ENCODE measurements at regions not wholly inside any gene's neighbourhood (a gene's known extent, or its start where the extent isn't known, plus 50 kb on each side); places are given as distances from the start of the nearest gene placed in this dataset.

- WGBS (ENCODE audit: extremely low coverage, insufficient coverage, insufficient read length) = no CpG with 5 or more reads among the region's 5 CpGs
- DNase-seq = no peak
- Histone ChIP-seq H3K27me3 (ENCODE audit: insufficient read depth, low read length) (no peaks in the 10 kb centered on the region), H3K14ac (ENCODE audit: low read length) (no peak overlapping the region), H3K4me3 (ENCODE audit: low read depth, low read length) (no peak overlapping the region), H2AFZ (ENCODE audit: insufficient read depth, low read length, poor library complexity) (no peak overlapping the region), H2AK5ac (ENCODE audit: low read length) (no peak overlapping the region), H2BK120ac (ENCODE audit: insufficient read depth, low read length, poor library complexity) (no peak overlapping the region), H2BK5ac (ENCODE audit: low read depth, low read length, poor library complexity) (no peak overlapping the region), H3K9me3 (ENCODE audit: insufficient read depth, low read depth, low read length) (peaks cover 3% of the 10 kb centered on the region), H3K4me1 (ENCODE audit: control insufficient read depth in 1 of 2, insufficient read depth in 2 of 2, low read length in 2 of 2) (peaks cover 5 to 11% of the 10 kb centered on the region in 2 experiments), H3K27ac (ENCODE audit: low read depth, low read length) (no peak overlapping the region), H3K79me2 (ENCODE audit: control insufficient read depth, insufficient read depth, low read length, poor library complexity) (no peaks in the 10 kb centered on the region), H4K91ac (ENCODE audit: low read depth, low read length) (no peak overlapping the region), H3K4ac (ENCODE audit: low read depth, low read length) (no peak overlapping the region), H2BK12ac (ENCODE audit: low read length) (no peak overlapping the region), H3K18ac (ENCODE audit: low read length) (no peak overlapping the region), H4K12ac (ENCODE audit: low read depth, low read length) (no peak overlapping the region), H3K4me2 (ENCODE audit: low read length) (no peak overlapping the region), H4K8ac (ENCODE audit: low read depth, low read length) (no peak overlapping the region), H3K36me3 (ENCODE audit: control insufficient read depth in 1 of 2, insufficient read depth in 2 of 2, low read length in 2 of 2) (no peaks in the 10 kb centered on the region), H3K79me1 (ENCODE audit: low read length) (no peaks in the 10 kb centered on the region), H3K9ac (ENCODE audit: low read length) (no peak overlapping the region), H3K23ac (ENCODE audit: low read length) (no peak overlapping the region)
Measured at GRCh38 chr11:92839450-92839849, 130.0 kb upstream of the MTNR1B start.

- no peak overlapping the region for H3K9ac ChIP-seq (ENCODE audit: low read length)
- no peak for DNase-seq
- no peak overlapping the region for H3K27ac ChIP-seq (ENCODE audit: low read depth, low read length)
- H4K91ac ChIP-seq (ENCODE audit: low read depth, low read length) = no peak overlapping the region
- H2AK5ac ChIP-seq (ENCODE audit: low read length) = no peak overlapping the region
- H3K4ac ChIP-seq (ENCODE audit: low read depth, low read length) = no peak overlapping the region
- H3K79me1 ChIP-seq (ENCODE audit: low read length) = no peaks in the 10 kb centered on the region
- no peaks in the 10 kb centered on the region for H3K79me2 ChIP-seq (ENCODE audit: control insufficient read depth, insufficient read depth, low read length, poor library complexity)
- no peaks in the 10 kb centered on the region for H3K36me3 ChIP-seq (ENCODE audit: control insufficient read depth in 1 of 2, insufficient read depth in 2 of 2, low read length in 2 of 2)
- no CpG with 5 or more reads among the region's 1 CpG for WGBS (ENCODE audit: extremely low coverage, insufficient coverage, insufficient read length)
- no peak overlapping the region for H3K4me3 ChIP-seq (ENCODE audit: low read depth, low read length)
- H3K9me3 ChIP-seq (ENCODE audit: insufficient read depth, low read depth, low read length) = peaks cover 4% of the 10 kb centered on the region
- no peak overlapping the region for H4K12ac ChIP-seq (ENCODE audit: low read depth, low read length)
- no peak overlapping the region for H3K18ac ChIP-seq (ENCODE audit: low read length)
- H2BK5ac ChIP-seq (ENCODE audit: low read depth, low read length, poor library complexity) = no peak overlapping the region
- peaks cover 5 to 11% of the 10 kb centered on the region in 2 experiments for H3K4me1 ChIP-seq (ENCODE audit: control insufficient read depth in 1 of 2, insufficient read depth in 2 of 2, low read length in 2 of 2)
- no peaks in the 10 kb centered on the region for H3K27me3 ChIP-seq (ENCODE audit: insufficient read depth, low read length)
- no peak overlapping the region for H4K8ac ChIP-seq (ENCODE audit: low read depth, low read length)
- H2BK120ac ChIP-seq (ENCODE audit: insufficient read depth, low read length, poor library complexity) = no peak overlapping the region
- H3K14ac ChIP-seq (ENCODE audit: low read length) = no peak overlapping the region
- no peak overlapping the region for H3K4me2 ChIP-seq (ENCODE audit: low read length)
- no peak overlapping the region for H3K23ac ChIP-seq (ENCODE audit: low read length)
- no peak overlapping the region for H2BK12ac ChIP-seq (ENCODE audit: low read length)
- no peak overlapping the region for H2AFZ ChIP-seq (ENCODE audit: insufficient read depth, low read length, poor library complexity)
Measured at GRCh38 chr11:92841719-92842118, 127.7 kb upstream of the MTNR1B start.

GRCh38 chr11:92843455-92843854 lies 126.0 kb upstream of the MTNR1B start:
- WGBS (ENCODE audit: extremely low coverage, insufficient coverage, insufficient read length) = no CpG with 5 or more reads among the region's 4 CpGs
- H3K4me3 ChIP-seq (ENCODE audit: low read depth, low read length) = no peak overlapping the region
- H2BK12ac ChIP-seq (ENCODE audit: low read length) = no peak overlapping the region
- no peak overlapping the region for H3K4me2 ChIP-seq (ENCODE audit: low read length)
- no peak overlapping the region for H2BK5ac ChIP-seq (ENCODE audit: low read depth, low read length, poor library complexity)
- H3K36me3 ChIP-seq (ENCODE audit: control insufficient read depth in 1 of 2, insufficient read depth in 2 of 2, low read length in 2 of 2) = no peaks in the 10 kb centered on the region
- H4K12ac ChIP-seq (ENCODE audit: low read depth, low read length) = no peak overlapping the region
- H3K14ac ChIP-seq (ENCODE audit: low read length) = no peak overlapping the region
- H3K18ac ChIP-seq (ENCODE audit: low read length) = no peak overlapping the region
- no peaks in the 10 kb centered on the region for H3K79me2 ChIP-seq (ENCODE audit: control insufficient read depth, insufficient read depth, low read length, poor library complexity)
- no peak overlapping the region for H4K8ac ChIP-seq (ENCODE audit: low read depth, low read length)
- H3K23ac ChIP-seq (ENCODE audit: low read length) = no peak overlapping the region
- no peak overlapping the region for H3K4ac ChIP-seq (ENCODE audit: low read depth, low read length)
- H3K27me3 ChIP-seq (ENCODE audit: insufficient read depth, low read length) = no peaks in the 10 kb centered on the region
- no peaks in the 10 kb centered on the region for H3K79me1 ChIP-seq (ENCODE audit: low read length)
- H3K4me1 ChIP-seq (ENCODE audit: control insufficient read depth in 1 of 2, insufficient read depth in 2 of 2, low read length in 2 of 2) = peaks cover 5 to 11% of the 10 kb centered on the region in 2 experiments
- H3K27ac ChIP-seq (ENCODE audit: low read depth, low read length) = no peak overlapping the region
- H3K9ac ChIP-seq (ENCODE audit: low read length) = no peak overlapping the region
- H3K9me3 ChIP-seq (ENCODE audit: insufficient read depth, low read depth, low read length) = peaks cover 4% of the 10 kb centered on the region
- no peak overlapping the region for H2AFZ ChIP-seq (ENCODE audit: insufficient read depth, low read length, poor library complexity)
- H2AK5ac ChIP-seq (ENCODE audit: low read length) = no peak overlapping the region
- no peak overlapping the region for H4K91ac ChIP-seq (ENCODE audit: low read depth, low read length)
- no peak overlapping the region for H2BK120ac ChIP-seq (ENCODE audit: insufficient read depth, low read length, poor library complexity)
- no peak for DNase-seq

GRCh38 chr11:92844197-92844596 lies 125.3 kb upstream of the MTNR1B start:
- Histone ChIP-seq H2BK12ac (ENCODE audit: low read length) (no peak overlapping the region), H2BK5ac (ENCODE audit: low read depth, low read length, poor library complexity) (no peak overlapping the region), H3K4me3 (ENCODE audit: low read depth, low read length) (no peak overlapping the region), H4K91ac (ENCODE audit: low read depth, low read length) (no peak overlapping the region), H4K12ac (ENCODE audit: low read depth, low read length) (no peak overlapping the region), H2AFZ (ENCODE audit: insufficient read depth, low read length, poor library complexity) (no peak overlapping the region), H3K27me3 (ENCODE audit: insufficient read depth, low read length) (no peaks in the 10 kb centered on the region), H3K4me1 (ENCODE audit: control insufficient read depth in 1 of 2, insufficient read depth in 2 of 2, low read length in 2 of 2) (peaks cover 0 to 6% of the 10 kb centered on the region in 2 experiments), H2BK120ac (ENCODE audit: insufficient read depth, low read length, poor library complexity) (no peak overlapping the region), H4K8ac (ENCODE audit: low read depth, low read length) (no peak overlapping the region), H3K18ac (ENCODE audit: low read length) (no peak overlapping the region), H3K9me3 (ENCODE audit: insufficient read depth, low read depth, low read length) (peaks cover 4% of the 10 kb centered on the region), H3K36me3 (ENCODE audit: control insufficient read depth in 1 of 2, insufficient read depth in 2 of 2, low read length in 2 of 2) (no peaks in the 10 kb centered on the region), H3K4ac (ENCODE audit: low read depth, low read length) (no peak overlapping the region), H3K79me2 (ENCODE audit: control insufficient read depth, insufficient read depth, low read length, poor library complexity) (no peaks in the 10 kb centered on the region), H3K27ac (ENCODE audit: low read depth, low read length) (no peak overlapping the region), H3K4me2 (ENCODE audit: low read length) (no peak overlapping the region), H3K23ac (ENCODE audit: low read length) (no peak overlapping the region), H2AK5ac (ENCODE audit: low read length) (no peak overlapping the region), H3K79me1 (ENCODE audit: low read length) (no peaks in the 10 kb centered on the region), H3K9ac (ENCODE audit: low read length) (no peak overlapping the region), H3K14ac (ENCODE audit: low read length) (no peak overlapping the region)
- WGBS (ENCODE audit: extremely low coverage, insufficient coverage, insufficient read length) = no CpG with 5 or more reads among the region's 13 CpGs
- DNase-seq = no peak

Measured in trophoblast cell (in vitro differentiated cells and primary cell).